ENCODE measurements at regions not wholly inside any gene's neighbourhood (a gene's known extent, or its start where the extent isn't known, plus 50 kb on each side); places are given as distances from the start of the nearest gene placed in this dataset.

DNA sequence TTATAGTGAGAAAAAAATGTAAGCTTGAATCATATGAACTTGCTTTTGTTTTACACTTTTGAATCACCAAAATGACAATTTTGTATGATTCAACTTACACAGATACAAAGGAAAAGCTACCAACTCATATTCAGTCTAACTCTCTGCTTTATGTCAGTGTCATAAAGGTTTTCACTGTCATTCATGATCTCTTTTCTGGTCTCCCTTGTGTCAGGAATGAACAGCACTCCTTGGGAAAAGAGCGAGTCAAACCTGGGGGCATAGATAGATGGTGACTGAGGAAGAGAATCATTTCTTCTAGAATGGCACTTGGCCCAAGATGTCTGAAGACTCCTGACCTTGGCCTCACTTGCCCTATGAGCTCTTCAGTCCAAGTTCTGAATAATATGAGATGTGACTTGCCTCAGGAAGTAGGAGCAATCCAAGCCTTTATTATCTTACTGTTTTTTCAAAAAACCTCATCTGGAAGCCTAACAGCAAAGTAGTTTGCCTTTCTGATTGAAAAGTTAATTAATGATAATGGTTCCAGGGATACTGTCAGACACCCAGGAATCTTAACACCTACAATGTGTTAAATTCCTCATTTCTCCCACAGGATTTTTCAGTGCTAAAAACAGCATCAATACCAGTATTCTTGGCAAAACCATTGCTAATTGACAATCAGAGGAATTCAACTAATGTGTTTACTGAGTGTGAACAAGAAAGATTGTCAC lies 270.0 kb upstream of the HSF2 start:
- Histone ChIP-seq H3K27ac (no peak overlapping the region), H3K4me2 (no peak overlapping the region), H3K27me3 (no peaks in the 10 kb centered on the region), H4K20me1 (ENCODE audit: low read depth) (no peaks in the 10 kb centered on the region), H3K4me1 (no peaks in the 10 kb centered on the region), H2AFZ (replicated peaks) (no peak overlapping the region), H3K4me3 (no peak overlapping the region), H3K9me3 (ENCODE audit: low read depth) (no peaks in the 10 kb centered on the region), H3K9ac (no peak overlapping the region), H3K36me3 (no peaks in the 10 kb centered on the region), H3F3A (ENCODE audit: low read depth) (no peaks in the 10 kb centered on the region), H3K79me2 (ENCODE audit: low read depth) (no peaks in the 10 kb centered on the region)
- H3K9me3 Mint-ChIP-seq: no peaks in the 10 kb centered on the region
- H3K27ac Mint-ChIP-seq: no peak overlapping the region
- no peak for DNase-seq (ENCODE audit: low spot score)
- H3K4me1 Mint-ChIP-seq: no peaks in the 10 kb centered on the region
- no peak overlapping the region for H3K4me3 Mint-ChIP-seq
- H3K36me3 Mint-ChIP-seq: no peaks in the 10 kb centered on the region
- TF ChIP-seq EZH2 (IDR thresholded peaks at IDR 0.05) (no peak), EZH2phosphoT487 (IDR thresholded peaks at IDR 0.05) (no peak)
- TF ChIP-seq, protein P1, sequence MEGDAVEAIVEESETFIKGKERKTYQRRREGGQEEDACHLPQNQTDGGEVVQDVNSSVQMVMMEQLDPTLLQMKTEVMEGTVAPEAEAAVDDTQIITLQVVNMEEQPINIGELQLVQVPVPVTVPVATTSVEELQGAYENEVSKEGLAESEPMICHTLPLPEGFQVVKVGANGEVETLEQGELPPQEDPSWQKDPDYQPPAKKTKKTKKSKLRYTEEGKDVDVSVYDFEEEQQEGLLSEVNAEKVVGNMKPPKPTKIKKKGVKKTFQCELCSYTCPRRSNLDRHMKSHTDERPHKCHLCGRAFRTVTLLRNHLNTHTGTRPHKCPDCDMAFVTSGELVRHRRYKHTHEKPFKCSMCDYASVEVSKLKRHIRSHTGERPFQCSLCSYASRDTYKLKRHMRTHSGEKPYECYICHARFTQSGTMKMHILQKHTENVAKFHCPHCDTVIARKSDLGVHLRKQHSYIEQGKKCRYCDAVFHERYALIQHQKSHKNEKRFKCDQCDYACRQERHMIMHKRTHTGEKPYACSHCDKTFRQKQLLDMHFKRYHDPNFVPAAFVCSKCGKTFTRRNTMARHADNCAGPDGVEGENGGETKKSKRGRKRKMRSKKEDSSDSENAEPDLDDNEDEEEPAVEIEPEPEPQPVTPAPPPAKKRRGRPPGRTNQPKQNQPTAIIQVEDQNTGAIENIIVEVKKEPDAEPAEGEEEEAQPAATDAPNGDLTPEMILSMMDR (IDR thresholded peaks at IDR 0.05): no peak
- H3K27me3 Mint-ChIP-seq (ENCODE audit: insufficient read depth, low read depth): no peaks in the 10 kb centered on the region

GRCh38 chr6:122130026-122130348 lies 269.5 kb upstream of the HSF2 start:
- no peaks in the 10 kb centered on the region for H3K36me3 Mint-ChIP-seq
- H2AFZ ChIP-seq (replicated peaks): no peak overlapping the region

DNA sequence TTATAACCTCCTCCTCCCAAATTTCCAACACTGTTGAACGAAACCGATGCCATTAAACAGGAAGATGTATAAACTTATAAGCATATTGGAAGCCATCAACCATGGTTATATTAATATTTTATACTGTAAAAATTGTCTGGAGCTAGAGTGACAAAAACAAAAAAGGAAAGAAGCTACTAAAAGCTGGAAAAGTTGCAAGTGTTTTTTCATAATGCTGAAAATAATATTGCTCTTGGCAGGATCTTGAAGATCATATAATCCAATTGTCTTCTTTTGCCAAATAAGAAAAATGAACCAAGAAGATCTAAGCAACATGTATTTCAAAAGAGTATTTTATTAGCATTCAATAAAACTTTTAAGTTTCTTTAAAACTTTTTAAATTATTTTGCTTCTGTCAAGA lies 268.9 kb upstream of the HSF2 start:
- H3K9ac ChIP-seq: no peak overlapping the region

More at GRCh38 chr6:122130026-122130348, 269.5 kb upstream of the HSF2 start:
- Histone ChIP-seq H3K4me1 (no peaks in the 10 kb centered on the region), H3K27ac (no peak overlapping the region), H4K20me1 (ENCODE audit: low read depth) (no peaks in the 10 kb centered on the region), H3K27me3 (no peaks in the 10 kb centered on the region), H3K9me3 (ENCODE audit: low read depth) (no peaks in the 10 kb centered on the region), H3K36me3 (no peaks in the 10 kb centered on the region), H3K9ac (no peak overlapping the region), H3K4me3 (no peak overlapping the region), H3K79me2 (ENCODE audit: low read depth) (no peaks in the 10 kb centered on the region), H3K4me2 (no peak overlapping the region), H3F3A (ENCODE audit: low read depth) (no peaks in the 10 kb centered on the region)
- no peak overlapping the region for H3K4me3 Mint-ChIP-seq
- no peaks in the 10 kb centered on the region for H3K4me1 Mint-ChIP-seq
- no peak overlapping the region for H3K27ac Mint-ChIP-seq
- DNase-seq (ENCODE audit: low spot score): no peak
- no peaks in the 10 kb centered on the region for H3K9me3 Mint-ChIP-seq
- H3K27me3 Mint-ChIP-seq (ENCODE audit: insufficient read depth, low read depth): no peaks in the 10 kb centered on the region
- TF ChIP-seq EZH2phosphoT487 (IDR thresholded peaks at IDR 0.05) (no peak), EZH2 (IDR thresholded peaks at IDR 0.05) (no peak)
- TF ChIP-seq, protein P1 (IDR thresholded peaks at IDR 0.05): no peak

More for the DNA sequence above, 268.9 kb upstream of the HSF2 start:
- DNase-seq (ENCODE audit: low spot score): no peak
- no peaks in the 10 kb centered on the region for H3K27me3 ChIP-seq
- Mint-ChIP-seq H3K9me3 (no peaks in the 10 kb centered on the region), H3K4me3 (no peak overlapping the region), H3K27me3 (ENCODE audit: insufficient read depth, low read depth) (no peaks in the 10 kb centered on the region), H3K36me3 (no peaks in the 10 kb centered on the region), H3K4me1 (no peaks in the 10 kb centered on the region), H3K27ac (no peak overlapping the region)
- no peaks in the 10 kb centered on the region for H3K9me3 ChIP-seq (ENCODE audit: low read depth)
- no peaks in the 10 kb centered on the region for H3K36me3 ChIP-seq
- TF ChIP-seq EZH2phosphoT487 (IDR thresholded peaks at IDR 0.05): no peak
- TF ChIP-seq, protein P1 (IDR thresholded peaks at IDR 0.05): no peak
- no peak for TF ChIP-seq EZH2 (IDR thresholded peaks at IDR 0.05)
- H2AFZ ChIP-seq (replicated peaks): no peak overlapping the region
- H3K4me3 ChIP-seq: no peak overlapping the region
- H3K27ac ChIP-seq: no peak overlapping the region
- no peak overlapping the region for H3K4me2 ChIP-seq
- no peaks in the 10 kb centered on the region for H3K79me2 ChIP-seq (ENCODE audit: low read depth)
- no peaks in the 10 kb centered on the region for H4K20me1 ChIP-seq (ENCODE audit: low read depth)
- H3F3A ChIP-seq (ENCODE audit: low read depth): no peaks in the 10 kb centered on the region
- no peaks in the 10 kb centered on the region for H3K4me1 ChIP-seq

Measured in neural progenitor cell (in vitro differentiated cells).